ENCODE measurements at regions not wholly inside any gene's neighbourhood (a gene's known extent, or its start where the extent isn't known, plus 50 kb on each side); places are given as distances from the start of the nearest gene placed in this dataset.

GRCh38 chr5:6003040-6003825, 375.1 kb downstream of the MED10 start:
- TF ChIP-seq POLR2A (IDR thresholded peaks at IDR 0.05) (no peak), CTCF (IDR thresholded peaks at IDR 0.05) (no peak)
